GM18505 (cell line): ENCODE measurements at regions not wholly inside any gene's neighbourhood (a gene's known extent, or its start where the extent isn't known, plus 50 kb on each side); places are given as distances from the start of the nearest gene placed in this dataset.
"Not testable (repeated sequence)": the region's sequence is repeated elsewhere in the genome, so short reads cannot be mapped to it uniquely, and the experiment has no call there.

Experiments used
- ATAC-seq: cut with Tn5 transposase; IDR thresholded peaks from one replicate; pipeline ENCODE4 v1.9.1; 2021; ENCODE audit not compliant: unreplicated experiment
- POLR2A ChIP-seq: IDR thresholded peaks from 4 replicates; pipeline ENCODE4 v1.6.1; 2011; ENCODE audit warnings: borderline replicate concordance; ENCODE audit not compliant: insufficient read depth, insufficient read length; ENCODE audit errors: extremely low read depth

GRCh38 chr4:79552311-79552710 is 144.3 kb upstream of the GK2 start:
- no peak for ATAC-seq

GRCh38 chr4:79551555-79551954 is 143.5 kb upstream of the GK2 start:
- no peak for ATAC-seq
- no peak for TF ChIP-seq POLR2A

More at GRCh38 chr4:79552311-79552710, 144.3 kb upstream of the GK2 start:
- TF ChIP-seq POLR2A: no peak

GRCh38 chr4:79547851-79548250 is 139.8 kb upstream of the GK2 start:
- TF ChIP-seq POLR2A: no peak
- no peak for ATAC-seq

- ATAC-seq: not testable (repeated sequence)
Measured at GRCh38 chr4:79545292-79545691, 137.3 kb upstream of the GK2 start.

GRCh38 chr4:79540143-79540542 is 132.1 kb upstream of the GK2 start:
- no peak for TF ChIP-seq POLR2A
- no peak for ATAC-seq

- ATAC-seq: no peak
- TF ChIP-seq POLR2A: no peak
Measured at GRCh38 chr4:79535516-79535915, 127.5 kb upstream of the GK2 start.

- TF ChIP-seq POLR2A: no peak
- no peak for ATAC-seq
Measured at GRCh38 chr4:79528241-79528706, 120.2 kb upstream of the GK2 start.

GRCh38 chr4:79526641-79527565 is 118.9 kb upstream of the GK2 start:
- TF ChIP-seq POLR2A: no peak
- ATAC-seq: no peak

- ATAC-seq: no peak
- TF ChIP-seq POLR2A: no peak
Measured at GRCh38 chr4:79516114-79516513, 108.1 kb upstream of the GK2 start.

- no peak for ATAC-seq
- TF ChIP-seq POLR2A: no peak
Measured at GRCh38 chr4:79514621-79515329, 106.7 kb upstream of the GK2 start.

GRCh38 chr4:79513576-79513975 is 105.5 kb upstream of the GK2 start:
- ATAC-seq: no peak
- TF ChIP-seq POLR2A: no peak

- no peak for TF ChIP-seq POLR2A
- ATAC-seq: no peak
Measured at GRCh38 chr4:79512363-79512762, 104.3 kb upstream of the GK2 start.

GRCh38 chr4:79502081-79502480 is 94.1 kb upstream of the GK2 start:
- ATAC-seq: no peak
- no peak for TF ChIP-seq POLR2A

GRCh38 chr4:79498282-79498681 is 90.3 kb upstream of the GK2 start:
- TF ChIP-seq POLR2A: no peak
- no peak for ATAC-seq

GRCh38 chr4:79497001-79497400 is 89.0 kb upstream of the GK2 start:
- no peak for TF ChIP-seq POLR2A
- no peak for ATAC-seq

GRCh38 chr4:79495447-79495846 is 87.4 kb upstream of the GK2 start:
- no peak for ATAC-seq
- no peak for TF ChIP-seq POLR2A
